ENCODE measurements at regions not wholly inside any gene's neighbourhood (a gene's known extent, or its start where the extent isn't known, plus 50 kb on each side); places are given as distances from the start of the nearest gene placed in this dataset.
"Not testable (repeated sequence)": the region's sequence is repeated elsewhere in the genome, so short reads cannot be mapped to it uniquely, and the experiment has no call there.

- peak; percentile 64 for DNase-seq
- peak overlapping the region; percentile 76 for H2AFZ ChIP-seq
- peak overlapping the region; percentile 77 for H3K4me2 ChIP-seq (ENCODE audit: unreplicated experiment)
- H3K9me2 ChIP-seq (ENCODE audit: insufficient read depth): no peaks in the 10 kb centered on the region
- in situ Hi-C loops (cut with MboI): no loop called here
- H3K79me2 ChIP-seq (ENCODE audit: insufficient read depth): peaks cover 8% of the 10 kb centered on the region; the same call in 1 of the 2 replicates
- TF ChIP-seq EZH2 (IDR thresholded peaks at IDR 0.05; ENCODE audit: insufficient read depth, poor library complexity, severe bottlenecking) (no peak), EZH2phosphoT487 (IDR thresholded peaks at IDR 0.05; ENCODE audit: insufficient read depth, low read depth) (no peak)
- H3K9ac ChIP-seq: peak overlapping the region; percentile 50
- H3K9me3 ChIP-seq (ENCODE audit: low read depth): no peaks in the 10 kb centered on the region
- peak overlapping the region; percentile 51 for H3K27ac ChIP-seq
- H3K4me3 ChIP-seq: peak overlapping the region; percentile 53
- H3F3A ChIP-seq (ENCODE audit: insufficient read depth): peaks cover 21% of the 10 kb centered on the region
- H4K20me1 ChIP-seq (ENCODE audit: insufficient read depth): no peaks in the 10 kb centered on the region
- no peaks in the 10 kb centered on the region for H3K27me3 ChIP-seq (replicated peaks; ENCODE audit: insufficient read depth)
- peaks cover 35% of the 10 kb centered on the region for H3K4me1 ChIP-seq (ENCODE audit: insufficient read depth)
- H3K36me3 ChIP-seq (ENCODE audit: low read depth): no peaks in the 10 kb centered on the region
- 21 to 29% methylated on average over 4 of the region's 4 CpGs for WGBS, 2 experiments (ENCODE audit: low coverage in 1 of 2, low lambda C conversion rate in 2 of 2, missing lambda C conversion rate in 2 of 2)
Observed at GRCh38 chr10:108556186-108556585, 1367.1 kb downstream of the XPNPEP1 start.

GRCh38 chr10:108545921-108546320 lies 1377.4 kb downstream of the XPNPEP1 start:
- Histone ChIP-seq H2AFZ (no peak overlapping the region), H3K9ac (no peak overlapping the region), H3K4me1 (ENCODE audit: insufficient read depth) (0 out of 2 replicates have a peak, but pooled peaks cover 7% of the 10 kb centered on the region), H3K9me2 (ENCODE audit: insufficient read depth) (no peaks in the 10 kb centered on the region), H3K4me3 (no peak overlapping the region), H3K9me3 (ENCODE audit: low read depth) (no peaks in the 10 kb centered on the region), H4K20me1 (ENCODE audit: insufficient read depth) (no peaks in the 10 kb centered on the region), H3F3A (ENCODE audit: insufficient read depth) (no peaks in the 10 kb centered on the region), H3K27me3 (replicated peaks; ENCODE audit: insufficient read depth) (no peaks in the 10 kb centered on the region), H3K36me3 (ENCODE audit: low read depth) (no peaks in the 10 kb centered on the region), H3K79me2 (ENCODE audit: insufficient read depth) (no peaks in the 10 kb centered on the region), H3K4me2 (ENCODE audit: unreplicated experiment) (no peak overlapping the region), H3K27ac (no peak overlapping the region)
- no peak for DNase-seq
- 96 to 100% methylated on average over 1 of the region's 1 CpG for WGBS, 2 experiments (ENCODE audit: low coverage in 1 of 2, low lambda C conversion rate in 2 of 2, missing lambda C conversion rate in 2 of 2)
- in situ Hi-C loops (cut with MboI): loop anchor here (25.0 kb wide), 3 partner anchors 334 to 1834 kb away; no protein-coding TSS in a partner anchor
- TF ChIP-seq EZH2phosphoT487 (IDR thresholded peaks at IDR 0.05; ENCODE audit: insufficient read depth, low read depth) (no peak), EZH2 (IDR thresholded peaks at IDR 0.05; ENCODE audit: insufficient read depth, poor library complexity, severe bottlenecking) (no peak)

- no peak overlapping the region for H3K27ac ChIP-seq
- H3K9ac ChIP-seq: no peak overlapping the region
- H3K27me3 ChIP-seq (replicated peaks; ENCODE audit: insufficient read depth): no peaks in the 10 kb centered on the region
- TF ChIP-seq EZH2 (IDR thresholded peaks at IDR 0.05; ENCODE audit: insufficient read depth, poor library complexity, severe bottlenecking) (no peak), EZH2phosphoT487 (IDR thresholded peaks at IDR 0.05; ENCODE audit: insufficient read depth, low read depth) (no peak)
- in situ Hi-C loops (cut with MboI): loop anchor here (25.0 kb wide), 3 partner anchors 332 to 1832 kb away; no protein-coding TSS in a partner anchor
- no peaks in the 10 kb centered on the region for H4K20me1 ChIP-seq (ENCODE audit: insufficient read depth)
- WGBS, 2 experiments (ENCODE audit: low coverage in 1 of 2, low lambda C conversion rate in 2 of 2, missing lambda C conversion rate in 2 of 2): 23% methylated on average over 10 of the region's 10 CpGs
- H3K4me2 ChIP-seq (ENCODE audit: unreplicated experiment): no peak overlapping the region
- H3F3A ChIP-seq (ENCODE audit: insufficient read depth): no peaks in the 10 kb centered on the region
- H3K4me1 ChIP-seq (ENCODE audit: insufficient read depth): 0 out of 2 replicates have a peak, but pooled peaks cover 7% of the 10 kb centered on the region
- H3K4me3 ChIP-seq: no peak overlapping the region
- no peaks in the 10 kb centered on the region for H3K9me3 ChIP-seq (ENCODE audit: low read depth)
- H2AFZ ChIP-seq: no peak overlapping the region
- no peaks in the 10 kb centered on the region for H3K36me3 ChIP-seq (ENCODE audit: low read depth)
- no peaks in the 10 kb centered on the region for H3K79me2 ChIP-seq (ENCODE audit: insufficient read depth)
- DNase-seq: peak; percentile 83
- H3K9me2 ChIP-seq (ENCODE audit: insufficient read depth): no peaks in the 10 kb centered on the region
Observed at GRCh38 chr10:108544500-108545120, 1378.7 kb downstream of the XPNPEP1 start.

- not testable (repeated sequence) for H3K79me2 ChIP-seq (ENCODE audit: insufficient read depth); H2AFZ ChIP-seq; H4K20me1 ChIP-seq (ENCODE audit: insufficient read depth); H3K27ac ChIP-seq; H3K9ac ChIP-seq; DNase-seq; H3K4me3 ChIP-seq; H3K4me1 ChIP-seq (ENCODE audit: insufficient read depth); H3K9me3 ChIP-seq (ENCODE audit: low read depth); H3K27me3 ChIP-seq (replicated peaks; ENCODE audit: insufficient read depth); H3F3A ChIP-seq (ENCODE audit: insufficient read depth); H3K9me2 ChIP-seq (ENCODE audit: insufficient read depth); H3K36me3 ChIP-seq (ENCODE audit: low read depth); H3K4me2 ChIP-seq (ENCODE audit: unreplicated experiment)
- in situ Hi-C loops (cut with MboI): loop anchor here (25.0 kb wide), 3 partner anchors 321 to 1821 kb away; no protein-coding TSS in a partner anchor
- 69 to 76% methylated on average over 6 of the region's 6 CpGs for WGBS, 2 experiments (ENCODE audit: low coverage in 1 of 2, low lambda C conversion rate in 2 of 2, missing lambda C conversion rate in 2 of 2)
Observed at GRCh38 chr10:108533551-108533950, 1369.0 kb upstream of the SORCS1 start.

All from GM23248 (cell line).